Ovary (tissue), 3 donors: ENCODE measurements at regions not wholly inside any gene's neighbourhood (a gene's known extent, or its start where the extent isn't known, plus 50 kb on each side); places are given as distances from the start of the nearest gene placed in this dataset.

Experiments
- CTCF ChIP-seq, 3 donors: fragments of 450-650 bp in 2 of 3; fragments of 200-600 bp in 1 of 3; IDR thresholded peaks; one replicate each; pipeline versions ENCODE4 v1.5.1 to v1.8.0; 2016 to 2022; ENCODE audit warnings: antibody characterized with exemption in 3 of 3, mild to moderate bottlenecking in 1 of 3
- EP300 ChIP-seq: sonication (generic); formaldehyde crosslinking; IDR thresholded peaks from one replicate; pipeline ENCODE4 v1.6.1; 2017; ENCODE audit warnings: antibody characterized with exemption
- donor health status: DM: no; HTN: no; CAD: no.

GRCh38 chr1:232883992-232884661, 66.3 kb upstream of the NTPCR start:
- TF ChIP-seq CTCF (IDR thresholded peaks at IDR 0.05) (no peak), EP300 (no peak)
